ENCODE measurements at regions not wholly inside any gene's neighbourhood (a gene's known extent, or its start where the extent isn't known, plus 50 kb on each side); places are given as distances from the start of the nearest gene placed in this dataset.

GRCh38 chr6:14187406-14187805 is 69.8 kb downstream of the CD83 start:
- Mint-ChIP-seq H3K4me3 (no peak overlapping the region), H3K4me1 (no peaks in the 10 kb centered on the region), H3K27me3 (ENCODE audit: low read depth) (no peaks in the 10 kb centered on the region), H3K9me3 (no peaks in the 10 kb centered on the region), H3K27ac (ENCODE audit: unreplicated experiment) (no peak overlapping the region), H3K36me3 (ENCODE audit: low read depth) (no peaks in the 10 kb centered on the region)
- no peak for DNase-seq (ENCODE audit: low read depth, low spot score)
- TF ChIP-seq CTCF (conservative IDR thresholded peaks at IDR 0.05) = no peak

GRCh38 chr6:14189074-14189473 is 71.5 kb downstream of the CD83 start:
- no peaks in the 10 kb centered on the region for H3K27me3 Mint-ChIP-seq (ENCODE audit: low read depth)
- H3K4me1 Mint-ChIP-seq = no peaks in the 10 kb centered on the region
- no peak overlapping the region for H3K4me3 Mint-ChIP-seq
- no peaks in the 10 kb centered on the region for H3K9me3 Mint-ChIP-seq
- DNase-seq (ENCODE audit: low read depth, low spot score) = no peak
- TF ChIP-seq CTCF (conservative IDR thresholded peaks at IDR 0.05) = no peak
- H3K27ac Mint-ChIP-seq (ENCODE audit: unreplicated experiment) = no peak overlapping the region
- H3K36me3 Mint-ChIP-seq (ENCODE audit: low read depth) = no peaks in the 10 kb centered on the region

- Mint-ChIP-seq H3K27ac (ENCODE audit: unreplicated experiment) (no peak overlapping the region), H3K27me3 (ENCODE audit: low read depth) (peaks cover 7% of the 10 kb centered on the region), H3K4me1 (no peaks in the 10 kb centered on the region), H3K9me3 (no peaks in the 10 kb centered on the region), H3K4me3 (no peak overlapping the region), H3K36me3 (ENCODE audit: low read depth) (no peaks in the 10 kb centered on the region)
- TF ChIP-seq CTCF (conservative IDR thresholded peaks at IDR 0.05) = no peak
- no peak for DNase-seq (ENCODE audit: low read depth, low spot score)
These were observed 72.8 kb downstream of the CD83 start for GRCh38 chr6:14190191-14190928.

- H3K27me3 Mint-ChIP-seq (ENCODE audit: low read depth) = peaks cover 7% of the 10 kb centered on the region
- no peak overlapping the region for H3K27ac Mint-ChIP-seq (ENCODE audit: unreplicated experiment)
- TF ChIP-seq CTCF (conservative IDR thresholded peaks at IDR 0.05) = no peak
- H3K4me3 Mint-ChIP-seq = no peak overlapping the region
- H3K4me1 Mint-ChIP-seq = no peaks in the 10 kb centered on the region
- H3K9me3 Mint-ChIP-seq = no peaks in the 10 kb centered on the region
- H3K36me3 Mint-ChIP-seq (ENCODE audit: low read depth) = no peaks in the 10 kb centered on the region
- no peak for DNase-seq (ENCODE audit: low read depth, low spot score)
These were observed 73.3 kb downstream of the CD83 start for GRCh38 chr6:14190929-14191224.

- no peak overlapping the region for H3K4me3 Mint-ChIP-seq
- H3K9me3 Mint-ChIP-seq = no peaks in the 10 kb centered on the region
- H3K36me3 Mint-ChIP-seq (ENCODE audit: low read depth) = no peaks in the 10 kb centered on the region
- H3K4me1 Mint-ChIP-seq = no peaks in the 10 kb centered on the region
- H3K27ac Mint-ChIP-seq (ENCODE audit: unreplicated experiment) = no peak overlapping the region
- no peak for TF ChIP-seq CTCF (conservative IDR thresholded peaks at IDR 0.05)
- peaks cover 7% of the 10 kb centered on the region for H3K27me3 Mint-ChIP-seq (ENCODE audit: low read depth)
- DNase-seq (ENCODE audit: low read depth, low spot score) = no peak
These were observed 74.2 kb downstream of the CD83 start for GRCh38 chr6:14191761-14192160.
